HG02678 (cell line): ENCODE measurements at regions not wholly inside any gene's neighbourhood (a gene's known extent, or its start where the extent isn't known, plus 50 kb on each side); places are given as distances from the start of the nearest gene placed in this dataset.
"Not testable (repeated sequence)": the region's sequence is repeated elsewhere in the genome, so short reads cannot be mapped to it uniquely, and the experiment has no call there.

Experiments used
- ATAC-seq: cut with Tn5 transposase; IDR thresholded peaks from one replicate; pipeline ENCODE4 v1.9.1; 2021; ENCODE audit warnings: mild to moderate bottlenecking, moderate library complexity; ENCODE audit not compliant: unreplicated experiment

DNA sequence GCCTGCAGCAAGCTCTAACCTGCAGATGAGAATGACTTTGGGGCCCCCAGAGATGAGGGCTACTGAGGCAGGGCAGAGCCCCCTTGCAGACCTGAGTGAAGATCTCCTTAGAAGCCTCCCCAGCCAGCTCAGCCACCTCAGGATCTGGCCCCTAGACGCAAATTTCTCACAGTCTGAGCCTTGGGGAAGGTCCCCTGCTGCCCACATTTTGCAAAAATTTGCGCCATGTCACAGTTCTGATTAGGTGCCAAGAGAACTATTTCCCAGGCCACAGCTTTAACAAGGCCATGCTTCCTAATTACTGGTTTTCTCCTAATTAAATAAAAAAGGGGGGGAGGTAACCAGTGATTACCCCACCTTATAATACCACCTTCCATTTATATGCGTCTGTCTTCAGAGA, 81.0 kb upstream of the HES1 start:
- ATAC-seq, result no peak

GRCh38 chr3:194056323-194056722, 79.6 kb upstream of the HES1 start:
- ATAC-seq, result not testable (repeated sequence)

- no peak for ATAC-seq
Measured at GRCh38 chr3:194056731-194057415, 79.1 kb upstream of the HES1 start.

DNA sequence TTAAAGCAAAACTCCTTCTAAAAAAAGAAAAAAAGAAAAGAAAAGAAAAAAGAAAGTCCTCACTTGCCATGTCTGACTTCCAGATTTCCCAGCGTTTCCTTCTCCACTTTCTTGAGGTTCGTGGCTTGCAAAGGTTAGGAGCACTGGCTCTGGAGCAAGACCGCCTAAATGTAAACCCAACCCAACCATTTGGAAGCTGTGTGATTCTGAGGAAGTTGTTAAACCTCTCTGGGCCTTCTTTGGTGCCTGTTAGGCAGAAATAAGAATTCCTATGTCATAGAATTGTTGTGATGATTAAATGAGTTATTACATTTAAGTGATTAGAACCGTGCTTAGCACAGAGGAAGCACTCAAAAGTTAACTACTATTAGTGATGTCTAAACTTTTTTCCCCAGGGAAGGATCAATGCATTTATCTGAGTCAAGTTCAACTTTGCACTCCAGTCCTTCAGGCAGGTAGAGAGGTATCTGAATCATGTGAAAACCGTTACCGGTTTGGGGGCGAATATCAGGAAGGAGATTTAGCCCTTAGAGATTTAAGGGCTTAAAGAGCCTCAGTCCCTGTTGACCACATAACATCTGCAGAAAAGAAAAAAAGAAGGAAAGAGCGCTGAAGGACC, 78.3 kb upstream of the HES1 start:
- ATAC-seq, result peak; percentile 10

DNA sequence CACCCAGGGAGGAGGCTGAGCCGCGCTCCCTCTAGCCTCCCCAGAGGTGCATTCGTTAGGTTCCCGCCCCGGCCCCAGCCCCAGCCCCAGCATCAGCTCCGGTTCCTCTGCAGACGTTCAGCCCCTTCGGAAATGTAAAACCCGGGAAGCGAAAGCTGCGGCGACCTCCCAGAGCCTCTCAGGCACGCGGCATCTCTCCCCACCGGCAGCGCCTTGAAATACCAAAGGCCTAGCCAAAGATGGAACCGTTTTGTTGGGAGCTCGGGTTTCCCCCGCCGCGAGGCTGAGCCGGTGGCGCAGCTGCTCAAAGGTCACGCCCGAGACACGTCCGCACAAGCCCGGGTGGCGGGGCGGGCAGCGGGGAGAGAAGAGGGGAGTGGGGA, 77.8 kb upstream of the HES1 start:
- peak; percentile 67 for ATAC-seq

DNA sequence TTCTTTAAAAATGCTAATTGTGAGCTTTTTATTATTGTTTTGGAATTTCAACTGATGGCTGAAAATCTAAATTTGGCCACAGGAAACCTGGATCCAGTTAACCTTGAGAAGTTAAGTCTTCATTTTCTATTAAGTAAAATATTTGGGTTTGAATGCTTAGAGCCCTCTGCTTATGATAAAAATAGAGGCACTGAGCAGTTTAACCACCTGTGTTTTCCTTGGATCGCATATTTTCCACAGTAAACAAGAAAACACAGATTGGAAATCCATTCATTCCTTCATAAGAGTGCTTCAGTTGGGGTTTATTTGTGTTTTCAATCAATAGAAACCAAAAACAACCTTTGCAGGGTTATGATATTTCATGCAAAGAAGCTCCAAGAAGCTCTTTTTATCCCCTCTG, 77.2 kb upstream of the HES1 start:
- ATAC-seq, result no peak

DNA sequence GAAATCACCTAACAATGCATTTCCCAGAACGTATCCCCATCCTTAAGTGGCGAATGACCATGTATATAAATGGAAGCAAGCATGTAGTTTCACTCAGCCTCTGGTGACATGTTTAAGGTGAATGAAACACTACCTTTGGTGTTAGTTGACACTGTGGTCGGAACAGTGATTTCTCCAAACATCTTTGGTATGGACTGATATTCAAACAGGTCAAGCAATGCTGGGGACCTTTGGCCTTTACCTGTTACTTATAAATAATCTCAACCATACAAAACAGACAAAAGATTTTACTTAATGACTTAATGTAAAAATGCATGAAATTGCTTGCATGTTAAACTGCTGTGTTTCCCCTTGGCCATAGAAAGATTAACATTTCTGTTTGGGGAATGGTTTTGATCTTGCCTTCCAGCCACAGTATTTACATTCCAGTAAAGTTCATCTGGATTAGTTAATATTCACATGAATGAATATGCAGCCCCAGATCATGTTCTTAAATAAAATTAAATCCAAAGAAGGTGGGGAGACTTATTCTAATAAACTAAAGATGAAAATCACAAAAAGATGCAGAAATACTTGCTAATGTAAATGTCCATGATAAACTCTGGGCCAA, 74.4 kb upstream of the HES1 start:
- no peak for ATAC-seq

GRCh38 chr3:194062830-194063229, 73.1 kb upstream of the HES1 start:
- no peak for ATAC-seq

GRCh38 chr3:194064380-194065332, 71.3 kb upstream of the HES1 start:
- no peak for ATAC-seq

DNA sequence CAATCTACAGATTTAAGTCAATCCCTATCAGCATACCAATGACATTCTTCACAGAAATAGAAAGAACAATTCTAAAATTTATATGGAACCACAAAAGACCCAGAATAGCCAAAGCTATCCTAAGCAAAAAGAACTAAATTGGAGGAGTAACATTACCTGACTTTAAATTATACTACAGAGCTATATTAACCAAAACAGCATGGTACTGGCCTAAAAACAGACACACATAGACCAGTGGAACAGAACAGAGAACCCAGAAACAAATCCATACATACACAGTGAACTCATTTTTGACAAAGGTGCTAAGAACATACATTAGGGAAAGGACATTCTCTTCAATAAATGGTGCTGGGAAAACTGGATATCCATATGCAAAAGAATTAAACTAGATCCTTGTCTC, 68.6 kb upstream of the HES1 start:
- ATAC-seq, result not testable (repeated sequence)

DNA sequence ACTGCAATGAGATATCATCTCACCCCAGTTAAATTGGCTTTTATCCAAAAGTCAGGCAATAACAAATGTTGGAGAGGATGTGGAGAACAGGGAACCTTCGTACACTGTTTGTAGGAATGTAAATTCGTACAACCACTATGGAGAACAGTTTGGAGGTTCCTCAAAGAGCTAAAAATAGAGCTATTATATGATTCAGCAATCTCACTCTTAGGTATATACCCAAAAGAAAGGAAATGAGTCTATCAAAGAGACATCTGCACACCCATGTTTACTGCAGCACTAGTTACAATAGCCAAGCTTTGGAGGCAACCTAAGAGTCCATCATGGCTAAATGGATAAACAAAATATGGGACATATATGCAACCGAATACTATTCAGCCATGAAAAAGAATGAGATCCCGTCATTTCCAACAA, 68.0 kb upstream of the HES1 start:
- ATAC-seq, result no peak

- ATAC-seq, result no peak
Measured at GRCh38 chr3:194069421-194070219, 66.3 kb upstream of the HES1 start.

DNA sequence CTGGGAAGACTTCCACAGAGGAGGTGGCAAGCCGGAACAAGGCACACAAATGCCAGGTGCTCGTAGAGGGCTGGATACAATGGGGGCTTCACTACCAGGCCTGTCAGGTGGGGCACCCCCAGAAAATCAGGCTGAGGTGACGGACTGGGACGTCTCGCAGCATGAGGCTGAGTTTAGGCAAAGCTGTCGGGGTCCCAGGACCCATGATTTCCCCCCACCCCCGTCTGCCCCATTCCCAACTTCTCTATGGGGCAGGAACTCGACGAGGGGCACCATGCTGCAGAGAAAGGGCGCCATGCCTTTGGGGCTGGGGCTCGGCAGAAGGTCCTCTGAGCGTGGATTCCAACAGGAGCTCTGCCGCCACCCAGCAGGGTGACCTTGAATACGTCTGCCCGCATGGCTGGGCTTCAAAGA, 65.7 kb upstream of the HES1 start:
- no peak for ATAC-seq

DNA sequence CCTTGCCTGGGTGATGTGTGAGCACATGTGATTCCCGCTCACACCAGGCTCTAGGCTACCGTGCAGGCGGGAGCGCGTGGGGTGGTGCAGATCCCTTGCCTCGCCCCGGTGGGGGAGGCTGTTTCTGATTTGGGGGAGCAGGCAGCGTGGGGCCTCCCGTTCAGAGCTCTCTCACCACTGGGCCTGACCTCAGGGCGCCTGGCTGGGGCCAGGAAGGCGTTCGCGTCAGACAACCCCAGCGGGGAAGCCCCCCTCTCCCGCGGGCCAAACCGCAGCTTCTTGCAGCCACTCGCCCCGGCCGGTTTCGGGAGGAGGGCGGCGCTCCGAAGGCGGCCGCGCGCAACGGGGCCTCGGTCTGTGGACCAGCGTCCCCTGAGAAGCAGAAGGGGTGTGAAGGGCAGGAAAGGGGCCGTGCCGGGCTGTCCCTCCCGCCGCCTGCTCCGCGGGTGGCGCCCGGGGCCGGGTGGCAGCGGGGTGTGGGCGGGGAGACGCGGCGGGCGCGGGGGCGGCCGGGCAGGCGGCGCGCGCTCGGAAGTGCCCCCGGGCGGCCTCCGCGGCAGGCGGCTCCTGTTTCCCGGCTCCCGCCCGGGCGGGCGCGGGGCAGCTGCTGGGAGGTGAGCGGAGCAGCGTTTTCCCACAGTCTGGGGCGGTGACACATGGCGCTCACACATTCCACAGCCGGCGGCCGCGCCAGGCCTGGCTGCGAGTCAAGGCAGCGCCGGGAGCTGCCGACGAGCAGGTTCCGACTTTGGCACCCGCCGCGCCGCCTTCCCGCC, 65.1 kb upstream of the HES1 start:
- ATAC-seq, result peak; percentile 91

- no peak for ATAC-seq
Measured at GRCh38 chr3:194072097-194072428, 63.9 kb upstream of the HES1 start.

DNA sequence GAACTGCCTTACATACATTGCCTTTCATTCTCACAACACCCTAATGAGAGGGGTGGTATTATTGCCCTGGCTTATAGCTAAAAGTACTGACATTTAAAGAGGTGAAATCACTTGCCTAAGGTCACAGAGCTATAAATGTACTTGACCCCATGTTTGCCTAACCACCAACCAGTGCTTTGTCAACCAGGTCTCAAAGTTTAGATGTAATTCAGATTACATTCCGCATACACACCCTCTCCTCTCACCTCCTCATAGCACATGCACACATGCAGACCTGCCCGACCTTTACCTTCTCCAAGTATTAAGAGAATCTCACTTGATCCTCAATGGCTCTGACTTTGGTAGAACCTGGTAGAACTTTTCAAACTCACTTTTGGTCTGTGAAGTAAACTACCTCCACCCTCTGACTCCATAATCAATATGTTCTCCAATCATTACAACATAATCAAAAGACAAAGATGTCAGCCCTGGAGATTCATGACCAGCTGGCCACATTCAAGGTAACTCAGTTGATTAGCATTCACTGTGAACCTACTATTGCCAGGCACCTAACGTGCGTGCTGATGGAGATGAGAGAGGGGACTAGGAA, 63.2 kb upstream of the HES1 start:
- no peak for ATAC-seq

DNA sequence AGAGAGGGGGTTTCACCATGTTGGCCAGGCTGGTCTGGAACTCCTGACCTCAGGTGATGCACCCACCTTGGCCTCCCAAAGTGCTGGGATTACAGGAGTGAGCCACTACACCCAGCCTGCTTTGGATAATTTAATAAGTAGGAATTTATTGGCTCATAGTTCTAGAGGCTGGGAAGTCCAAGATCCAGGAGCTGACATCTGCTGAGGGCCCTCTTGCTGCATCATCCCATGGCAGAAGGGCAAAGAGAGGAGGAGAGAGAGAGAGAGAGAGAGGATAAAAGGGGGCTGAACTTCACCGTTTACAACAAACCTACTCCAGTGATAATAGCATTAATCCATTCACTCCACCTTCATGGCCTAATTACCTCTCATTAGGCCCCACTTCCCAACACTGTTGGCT, 62.0 kb upstream of the HES1 start:
- no peak for ATAC-seq

DNA sequence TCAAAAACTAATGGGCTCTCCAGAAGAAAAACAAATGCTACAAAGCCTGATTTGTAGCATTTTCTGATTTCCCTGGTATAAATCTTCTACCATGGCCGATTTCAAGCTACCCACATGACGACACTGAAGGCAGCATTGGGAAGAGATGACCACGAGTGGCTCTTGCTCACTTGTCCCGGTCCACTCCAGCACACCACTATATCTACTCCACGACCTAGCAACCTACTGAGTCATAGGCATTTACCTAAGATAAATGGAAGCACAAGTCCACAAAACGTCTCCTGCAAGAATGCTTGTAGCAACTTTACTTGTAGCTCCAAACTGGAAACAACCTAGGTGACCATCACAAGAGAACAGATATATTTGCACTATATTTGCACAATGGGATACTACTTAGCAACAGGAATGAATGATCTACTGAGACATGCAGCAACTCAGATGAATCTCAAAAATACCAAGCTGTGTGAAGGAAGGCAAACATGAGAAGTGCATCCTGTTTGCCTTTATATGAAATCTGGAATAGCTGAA, 60.8 kb upstream of the HES1 start:
- no peak for ATAC-seq

GRCh38 chr3:194075802-194076460, 60.0 kb upstream of the HES1 start:
- no peak for ATAC-seq
